Breast epithelium (tissue), 3 donors: ENCODE measurements at regions not wholly inside any gene's neighbourhood (a gene's known extent, or its start where the extent isn't known, plus 50 kb on each side); places are given as distances from the start of the nearest gene placed in this dataset.

Experiments
- POLR2A ChIP-seq: fragments of 450-650 bp; IDR thresholded peaks from one replicate; pipeline ENCODE4 v1.6.1; 2016; ENCODE audit warnings: antibody characterized with exemption, mild to moderate bottlenecking, moderate library complexity
- POLR2AphosphoS5 ChIP-seq, 3 donors: sonication (generic); formaldehyde crosslinking; IDR thresholded peaks; one replicate each; pipeline ENCODE4 v1.6.1; 2017; ENCODE audit warnings: antibody characterized with exemption in 3 of 3
- TF ChIP-seq, protein P1 (sequence below), 3 donors: fragments of 450-650 bp; IDR thresholded peaks; one replicate each; pipeline ENCODE4 v1.5.1; 2016 to 2017; ENCODE audit warnings: antibody characterized with exemption in 3 of 3, mild to moderate bottlenecking in 3 of 3, moderate library complexity in 3 of 3

GRCh38 chr5:67731886-67732285 is 483.7 kb upstream of the PIK3R1 start:
- TF ChIP-seq, protein P1, sequence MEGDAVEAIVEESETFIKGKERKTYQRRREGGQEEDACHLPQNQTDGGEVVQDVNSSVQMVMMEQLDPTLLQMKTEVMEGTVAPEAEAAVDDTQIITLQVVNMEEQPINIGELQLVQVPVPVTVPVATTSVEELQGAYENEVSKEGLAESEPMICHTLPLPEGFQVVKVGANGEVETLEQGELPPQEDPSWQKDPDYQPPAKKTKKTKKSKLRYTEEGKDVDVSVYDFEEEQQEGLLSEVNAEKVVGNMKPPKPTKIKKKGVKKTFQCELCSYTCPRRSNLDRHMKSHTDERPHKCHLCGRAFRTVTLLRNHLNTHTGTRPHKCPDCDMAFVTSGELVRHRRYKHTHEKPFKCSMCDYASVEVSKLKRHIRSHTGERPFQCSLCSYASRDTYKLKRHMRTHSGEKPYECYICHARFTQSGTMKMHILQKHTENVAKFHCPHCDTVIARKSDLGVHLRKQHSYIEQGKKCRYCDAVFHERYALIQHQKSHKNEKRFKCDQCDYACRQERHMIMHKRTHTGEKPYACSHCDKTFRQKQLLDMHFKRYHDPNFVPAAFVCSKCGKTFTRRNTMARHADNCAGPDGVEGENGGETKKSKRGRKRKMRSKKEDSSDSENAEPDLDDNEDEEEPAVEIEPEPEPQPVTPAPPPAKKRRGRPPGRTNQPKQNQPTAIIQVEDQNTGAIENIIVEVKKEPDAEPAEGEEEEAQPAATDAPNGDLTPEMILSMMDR (IDR thresholded peaks at IDR 0.05), result no peak
- no peak for TF ChIP-seq POLR2A
- no peak for TF ChIP-seq POLR2AphosphoS5 (IDR thresholded peaks at IDR 0.05)
